Gastrocnemius medialis (tissue), 4 donors: ENCODE measurements at regions not wholly inside any gene's neighbourhood (a gene's known extent, or its start where the extent isn't known, plus 50 kb on each side); places are given as distances from the start of the nearest gene placed in this dataset.

ENCODE experiments used
- ATAC-seq, 2 donors: fragments of 150-250 bp; one replicate each; pipeline ENCODE4 v1.9.1; 2016
- DNase-seq, 2 donors: peaks; one replicate each; pipeline ENCODE4 v3.0.0-alpha.2; 2019
- H3K27ac ChIP-seq, 4 donors: fragments of 200-600 bp; sonication (generic); 1 replicate in 1 of 4; 2 replicates in 3 of 4; pipeline ENCODE4 v1.5.1; 2016 to 2018; ENCODE audit warnings: mild to moderate bottlenecking in 2 of 4, moderate library complexity in 1 of 4
- H3K27me3 ChIP-seq, 3 donors: fragments of 200-600 bp; sonication (generic) in 2 of 3; 1 replicate in 1 of 3; 2 replicates in 2 of 3; pipeline versions ENCODE4 v1.5.1 to v1.6.0; 2016 to 2019; ENCODE audit warnings: mild to moderate bottlenecking in 1 of 3, moderate library complexity in 1 of 3
- H3K36me3 ChIP-seq, 2 donors: fragments of 200-600 bp; sonication (generic) in 1 of 2; one replicate each; pipeline ENCODE4 v1.5.1; 2017 to 2018
- H3K4me1 ChIP-seq, 2 donors: fragments of 200-600 bp; sonication (generic) in 1 of 2; one replicate each; pipeline ENCODE4 v1.5.1; 2016 to 2017; ENCODE audit warnings: mild to moderate bottlenecking in 2 of 2
- H3K4me3 ChIP-seq, 4 donors: fragments of 200-600 bp; sonication (generic) in 3 of 4; 1 replicate in 1 of 4; 2 replicates in 3 of 4; pipeline ENCODE4 v1.5.1; 2016 to 2019; ENCODE audit warnings: mild to moderate bottlenecking in 2 of 4
- H3K9me3 ChIP-seq, 3 donors: fragments of 200-600 bp; sonication (generic) in 2 of 3; 1 replicate in 1 of 3; 2 replicates in 2 of 3; pipeline ENCODE4 v1.5.1; 2016 to 2019
- CTCF ChIP-seq, 5 experiments: fragments of 450-650 bp in 3 of 5; fragments of 200-600 bp in 2 of 5; sonication (generic) in 2 of 5; IDR thresholded peaks in 4 of 5; conservative IDR thresholded peaks in 1 of 5; 1 replicate in 4 of 5; 2 replicates in 1 of 5; pipeline ENCODE4 v1.5.1; 2016 to 2019; ENCODE audit warnings: antibody characterized with exemption in 5 of 5, mild to moderate bottlenecking in 3 of 5, moderate library complexity in 3 of 5
- POLR2A ChIP-seq, 2 donors: fragments of 450-650 bp; IDR thresholded peaks; one replicate each; pipeline ENCODE4 v1.6.1; 2017; ENCODE audit warnings: antibody characterized with exemption in 2 of 2, mild to moderate bottlenecking in 2 of 2, moderate library complexity in 2 of 2
- in situ Hi-C, 4 donors: fragments of 200-750 bp; cut with MboI; loops; one replicate each; pipeline versions ENCODE4 v1.15.0 to v1.8.0; 2017; ENCODE audit warnings: low sequenced_read_pairs in 4 of 4
- intact Hi-C: fragments of 100-400 bp; cut with DNase I; formaldehyde crosslinking; loops from one replicate; pipeline ENCODE4 v1.15.1; 2023; ENCODE audit warnings: low total_unique reads

- intact Hi-C loops = no loop called here
- no peaks in the 10 kb centered on the region for H3K36me3 ChIP-seq
- H3K27ac ChIP-seq = peak overlapping the region; percentile 30 to 78 (median 62)
- TF ChIP-seq CTCF (IDR thresholded peaks at IDR 0.05 in 4 of 5, conservative IDR thresholded peaks at IDR 0.05 in 1 of 5) (no peak), POLR2A (IDR thresholded peaks at IDR 0.05) (peak in 1 of 2 donors; percentile 38)
- H3K4me1 ChIP-seq = peaks cover 12 to 47% of the 10 kb centered on the region in 2 donors
- no peaks in the 10 kb centered on the region for H3K27me3 ChIP-seq
- in situ Hi-C loops = no loop called here
- H3K4me3 ChIP-seq = no peak overlapping the region
- no peaks in the 10 kb centered on the region for H3K9me3 ChIP-seq
- DNase-seq (no peak), ATAC-seq (peak; percentile 38 to 51)
Observed at GRCh38 chr12:105738051-105738450, 400.7 kb downstream of the NUAK1 start.

- DNase-seq (no peak), ATAC-seq (no peak)
- intact Hi-C loops (no loop called here), in situ Hi-C loops (no loop called here)
- peaks cover 12 to 42% of the 10 kb centered on the region in 2 donors for H3K4me1 ChIP-seq
- H3K27ac ChIP-seq = peak overlapping the region in 2 of 4 donors; percentile 0 to 15
- no peak overlapping the region for H3K4me3 ChIP-seq
- no peaks in the 10 kb centered on the region for H3K27me3 ChIP-seq
- no peaks in the 10 kb centered on the region for H3K36me3 ChIP-seq
- TF ChIP-seq POLR2A (IDR thresholded peaks at IDR 0.05) = no peak
- no peak for TF ChIP-seq CTCF (IDR thresholded peaks at IDR 0.05 in 4 of 5, conservative IDR thresholded peaks at IDR 0.05 in 1 of 5)
- H3K9me3 ChIP-seq = no peaks in the 10 kb centered on the region
Observed at GRCh38 chr12:105740369-105740768, 398.4 kb downstream of the NUAK1 start.

GRCh38 chr12:105740970-105741725 lies 397.6 kb downstream of the NUAK1 start:
- ATAC-seq (peak; percentile 37 to 45), DNase-seq (peak; percentile 6 to 46)
- peak overlapping the region; percentile 13 to 68 (median 53) for H3K27ac ChIP-seq
- no peaks in the 10 kb centered on the region for H3K27me3 ChIP-seq
- no peak for TF ChIP-seq POLR2A (IDR thresholded peaks at IDR 0.05)
- TF ChIP-seq CTCF (IDR thresholded peaks at IDR 0.05 in 4 of 5, conservative IDR thresholded peaks at IDR 0.05 in 1 of 5) = no peak
- intact Hi-C loops (no loop called here), in situ Hi-C loops (no loop called here)
- H3K9me3 ChIP-seq = no peaks in the 10 kb centered on the region
- no peaks in the 10 kb centered on the region for H3K36me3 ChIP-seq
- peak overlapping the region in 1 of 4 donors; percentile 14 for H3K4me3 ChIP-seq
- peaks cover 12 to 42% of the 10 kb centered on the region in 2 donors for H3K4me1 ChIP-seq

- intact Hi-C loops (no loop called here), in situ Hi-C loops (no loop called here)
- H3K4me3 ChIP-seq = no peak overlapping the region
- peaks cover 12 to 42% of the 10 kb centered on the region in 2 donors for H3K4me1 ChIP-seq
- peak overlapping the region; percentile 38 to 68 (median 53) for H3K27ac ChIP-seq
- no peaks in the 10 kb centered on the region for H3K36me3 ChIP-seq
- no peaks in the 10 kb centered on the region for H3K9me3 ChIP-seq
- peak; percentile 40 to 49 for ATAC-seq
- H3K27me3 ChIP-seq = no peaks in the 10 kb centered on the region
- TF ChIP-seq CTCF (IDR thresholded peaks at IDR 0.05 in 4 of 5, conservative IDR thresholded peaks at IDR 0.05 in 1 of 5) = no peak
- DNase-seq = no peak
Observed at GRCh38 chr12:105741786-105742566, 396.8 kb downstream of the NUAK1 start.
